NCI-H1694 treated with DMSO at 0.1 percent for 48 hours (cell line): ENCODE measurements at regions not wholly inside any gene's neighbourhood (a gene's known extent, or its start where the extent isn't known, plus 50 kb on each side); places are given as distances from the start of the nearest gene placed in this dataset.
A peak's percentile ranks its signal among the peaks of the same experiment; 100 is the strongest.

Experiments
- DNase-seq: peaks from one replicate; lab custom pipeline; 2025; lab: John Stamatoyannopoulos, UW

GRCh38 chr6:21997119-21998037 lies 299.5 kb downstream of the PRL start:
- peak; percentile 77 for DNase-seq

- DNase-seq = peak; percentile 93
Observed at GRCh38 chr6:21998582-21998981, 298.3 kb downstream of the PRL start.

- peak; percentile 95 for DNase-seq
Observed at GRCh38 chr6:21999012-21999528, 297.8 kb downstream of the PRL start.

- no peak for DNase-seq
Observed at GRCh38 chr6:21999741-22000140, 297.1 kb downstream of the PRL start.

- DNase-seq = no peak
Observed at GRCh38 chr6:22001396-22002027, 295.3 kb downstream of the PRL start.

- no peak for DNase-seq
Observed at GRCh38 chr6:22003287-22003686, 293.5 kb downstream of the PRL start.

- no peak for DNase-seq
Observed at GRCh38 chr6:22006795-22007194, 290.0 kb downstream of the PRL start.

GRCh38 chr6:22007469-22007868 lies 289.4 kb downstream of the PRL start:
- no peak for DNase-seq

GRCh38 chr6:22008248-22008836 lies 288.5 kb downstream of the PRL start:
- no peak for DNase-seq

GRCh38 chr6:22010102-22010501 lies 286.7 kb downstream of the PRL start:
- DNase-seq = no peak

GRCh38 chr6:22015216-22015615 lies 281.6 kb downstream of the PRL start:
- DNase-seq = no peak

GRCh38 chr6:22015944-22016343 lies 280.9 kb downstream of the PRL start:
- no peak for DNase-seq

GRCh38 chr6:22017272-22017671 lies 279.6 kb downstream of the PRL start:
- DNase-seq = no peak

GRCh38 chr6:22017766-22018165 lies 279.1 kb downstream of the PRL start:
- DNase-seq = no peak

GRCh38 chr6:22019857-22020256 lies 277.0 kb downstream of the PRL start:
- DNase-seq = no peak

GRCh38 chr6:22020299-22021003 lies 276.4 kb downstream of the PRL start:
- DNase-seq = no peak

- no peak for DNase-seq
Observed at GRCh38 chr6:22021966-22022365, 274.9 kb downstream of the PRL start.

- DNase-seq = no peak
Observed at GRCh38 chr6:22023937-22024336, 272.9 kb downstream of the PRL start.

- no peak for DNase-seq
Observed at GRCh38 chr6:22024973-22025467, 271.8 kb downstream of the PRL start.

- DNase-seq = no peak
Observed at GRCh38 chr6:22025468-22026163, 271.2 kb downstream of the PRL start.

- no peak for DNase-seq
Observed at GRCh38 chr6:22026164-22026678, 270.6 kb downstream of the PRL start.
